Lower lobe of right lung (tissue), 2 donors: ENCODE measurements at regions not wholly inside any gene's neighbourhood (a gene's known extent, or its start where the extent isn't known, plus 50 kb on each side); places are given as distances from the start of the nearest gene placed in this dataset.
A peak's percentile ranks its signal among the peaks of the same experiment; 100 is the strongest.

ENCODE experiments used
- ATAC-seq, 2 donors: fragments of 200-7000 bp; cut with Tn5 transposase; one replicate each; pipeline ENCODE4 v1.9.1; 2020 to 2022; ENCODE audit warnings: mild to moderate bottlenecking in 2 of 2, moderate library complexity in 2 of 2
- DNase-seq: peaks from one replicate; pipeline ENCODE4 v3.0.0-alpha.2; 2020
- H3K27ac ChIP-seq: fragments of 200-600 bp; one replicate; pipeline ENCODE4 v1.8.0; 2022
- H3K27me3 ChIP-seq: fragments of 200-600 bp; one replicate; pipeline ENCODE4 v1.8.0; 2022; ENCODE audit warnings: low read depth
- H3K36me3 ChIP-seq: fragments of 200-600 bp; one replicate; pipeline ENCODE4 v1.8.0; 2022; ENCODE audit warnings: mild to moderate bottlenecking
- H3K4me1 ChIP-seq: fragments of 200-600 bp; one replicate; pipeline ENCODE4 v1.8.0; 2022
- H3K4me3 ChIP-seq: fragments of 200-600 bp; one replicate; pipeline ENCODE4 v1.8.0; 2022; ENCODE audit warnings: mild to moderate bottlenecking
- H3K9me3 ChIP-seq: fragments of 200-600 bp; one replicate; pipeline ENCODE4 v1.8.0; 2022
- CTCF ChIP-seq: fragments of 200-600 bp; IDR thresholded peaks from one replicate; pipeline ENCODE4 v1.8.0; 2022; ENCODE audit warnings: antibody characterized with exemption, mild to moderate bottlenecking
- intact Hi-C: fragments of 100-400 bp; cut with DNase I; formaldehyde crosslinking; loops from one replicate; pipeline ENCODE4 v1.11.0; 2022
- donor health status: DM: no; HTN: yes; CAD: no; lungs with severe emphysema.

GRCh38 chr12:89117448-89118034 is 234.8 kb downstream of the DUSP6 start:
- Histone ChIP-seq H3K4me1 (no peaks in the 10 kb centered on the region), H3K27ac (no peak overlapping the region), H3K9me3 (no peaks in the 10 kb centered on the region), H3K36me3 (no peaks in the 10 kb centered on the region), H3K4me3 (no peak overlapping the region), H3K27me3 (no peaks in the 10 kb centered on the region)
- no peak for TF ChIP-seq CTCF
- intact Hi-C loops = no loop called here
- ATAC-seq = peak; percentile 52 to 78
- DNase-seq = peak; percentile 38

GRCh38 chr12:89111964-89112363 is 240.3 kb downstream of the DUSP6 start:
- intact Hi-C loops = no loop called here
- TF ChIP-seq CTCF = no peak

GRCh38 chr12:89108265-89108664 is 244.0 kb downstream of the DUSP6 start:
- TF ChIP-seq CTCF = no peak
- Histone ChIP-seq H3K36me3 (no peaks in the 10 kb centered on the region), H3K9me3 (no peaks in the 10 kb centered on the region), H3K27me3 (no peaks in the 10 kb centered on the region), H3K4me3 (no peak overlapping the region), H3K27ac (no peak overlapping the region), H3K4me1 (no peaks in the 10 kb centered on the region)
- ATAC-seq = no peak
- intact Hi-C loops = no loop called here
- DNase-seq = no peak

More at GRCh38 chr12:89111964-89112363, 240.3 kb downstream of the DUSP6 start:
- ATAC-seq (no peak), DNase-seq (no peak)
- H3K9me3 ChIP-seq = no peaks in the 10 kb centered on the region
- no peaks in the 10 kb centered on the region for H3K36me3 ChIP-seq
- no peaks in the 10 kb centered on the region for H3K27me3 ChIP-seq
- H3K4me1 ChIP-seq = no peaks in the 10 kb centered on the region
- H3K27ac ChIP-seq = no peak overlapping the region
- H3K4me3 ChIP-seq = no peak overlapping the region

- DNase-seq = no peak
These were observed 245.4 kb downstream of the DUSP6 start for GRCh38 chr12:89106950-89107349.

GRCh38 chr12:89105243-89105642 is 247.1 kb downstream of the DUSP6 start:
- no peaks in the 10 kb centered on the region for H3K9me3 ChIP-seq
- ATAC-seq = no peak

More at GRCh38 chr12:89106950-89107349, 245.4 kb downstream of the DUSP6 start:
- no peaks in the 10 kb centered on the region for H3K9me3 ChIP-seq
- TF ChIP-seq CTCF = no peak
- no peak for ATAC-seq
- no peaks in the 10 kb centered on the region for H3K36me3 ChIP-seq
- no peaks in the 10 kb centered on the region for H3K27me3 ChIP-seq
- no peaks in the 10 kb centered on the region for H3K4me1 ChIP-seq
- intact Hi-C loops = no loop called here
- no peak overlapping the region for H3K4me3 ChIP-seq
- H3K27ac ChIP-seq = no peak overlapping the region

More at GRCh38 chr12:89105243-89105642, 247.1 kb downstream of the DUSP6 start:
- no peaks in the 10 kb centered on the region for H3K27me3 ChIP-seq
- DNase-seq = no peak
- H3K4me1 ChIP-seq = no peaks in the 10 kb centered on the region
- H3K4me3 ChIP-seq = no peak overlapping the region
- no peak for TF ChIP-seq CTCF
- no peak overlapping the region for H3K27ac ChIP-seq
- no peaks in the 10 kb centered on the region for H3K36me3 ChIP-seq
- intact Hi-C loops = no loop called here
